ENCODE measurements at regions not wholly inside any gene's neighbourhood (a gene's known extent, or its start where the extent isn't known, plus 50 kb on each side); places are given as distances from the start of the nearest gene placed in this dataset.

GRCh38 chrX:139187738-139188137 is 342.8 kb upstream of the F9 start:
- Histone ChIP-seq H3K9me3 (ENCODE audit: control insufficient read depth, low read length) (no peaks in the 10 kb centered on the region), H3K23ac (ENCODE audit: low read length in 2 of 2) (no peak overlapping the region), H3K14ac (ENCODE audit: low read length in 2 of 2) (no peak overlapping the region), H2BK120ac (ENCODE audit: low read depth, low read length) (no peak overlapping the region), H3K4me1 (ENCODE audit: control insufficient read depth, insufficient read depth, low read depth, low read length) (no peaks in the 10 kb centered on the region), H3K9ac (ENCODE audit: low read length) (no peak overlapping the region), H2AK5ac (ENCODE audit: low read length, severe bottlenecking) (no peak overlapping the region), H3K4ac (ENCODE audit: low read depth in 1 of 2, low read length in 2 of 2) (no peak overlapping the region), H3K4me3 (ENCODE audit: insufficient read depth in 1 of 2, low read depth in 1 of 2, low read length in 2 of 2) (no peak overlapping the region), H3K4me2 (ENCODE audit: low read length, poor library complexity, severe bottlenecking) (no peak overlapping the region), H4K91ac (ENCODE audit: low read length) (no peak overlapping the region), H2AFZ (ENCODE audit: low read depth, low read length) (no peak overlapping the region), H2BK12ac (ENCODE audit: low read length in 2 of 2) (no peak overlapping the region), H2BK5ac (ENCODE audit: low read depth, low read length, poor library complexity, severe bottlenecking) (no peak overlapping the region), H3K27me3 (ENCODE audit: control insufficient read depth in 1 of 2, insufficient read depth in 1 of 2, low read length in 2 of 2) (no peaks in the 10 kb centered on the region), H3K79me1 (replicated peaks; ENCODE audit: low read length, poor library complexity, severe bottlenecking) (no peaks in the 10 kb centered on the region), H2BK15ac (ENCODE audit: low read depth, poor library complexity, severe bottlenecking) (no peak overlapping the region), H3K36me3 (ENCODE audit: control insufficient read depth in 1 of 2, insufficient read depth in 2 of 2, low read depth in 1 of 2, low read length in 2 of 2) (no peaks in the 10 kb centered on the region), H3K18ac (ENCODE audit: low read depth in 1 of 2, low read length in 2 of 2) (no peak overlapping the region), H4K8ac (ENCODE audit: low read length) (no peak overlapping the region), H3K27ac (ENCODE audit: low read length, poor library complexity, severe bottlenecking) (no peak overlapping the region)
- no peak for DNase-seq
- WGBS, result 78% methylated on average over 4 of the region's 4 CpGs

- H4K91ac ChIP-seq (ENCODE audit: low read length), result no peak overlapping the region
- no peaks in the 10 kb centered on the region for H3K36me3 ChIP-seq (ENCODE audit: control insufficient read depth in 1 of 2, insufficient read depth in 2 of 2, low read depth in 1 of 2, low read length in 2 of 2)
- no peak overlapping the region for H3K4me2 ChIP-seq (ENCODE audit: low read length, poor library complexity, severe bottlenecking)
These were observed 343.5 kb upstream of the F9 start for GRCh38 chrX:139186991-139187390.

GRCh38 chrX:139179592-139179991 is 350.9 kb upstream of the F9 start:
- H3K36me3 ChIP-seq (ENCODE audit: control insufficient read depth in 1 of 2, insufficient read depth in 2 of 2, low read depth in 1 of 2, low read length in 2 of 2), result no peaks in the 10 kb centered on the region
- H2AK5ac ChIP-seq (ENCODE audit: low read length, severe bottlenecking), result no peak overlapping the region
- no peak overlapping the region for H3K9ac ChIP-seq (ENCODE audit: low read length)
- H3K4ac ChIP-seq (ENCODE audit: low read depth in 1 of 2, low read length in 2 of 2), result no peak overlapping the region
- no peak overlapping the region for H3K18ac ChIP-seq (ENCODE audit: low read depth in 1 of 2, low read length in 2 of 2)
- H2AFZ ChIP-seq (ENCODE audit: low read depth, low read length), result no peak overlapping the region
- no peak for DNase-seq
- no peaks in the 10 kb centered on the region for H3K9me3 ChIP-seq (ENCODE audit: control insufficient read depth, low read length)
- H3K4me2 ChIP-seq (ENCODE audit: low read length, poor library complexity, severe bottlenecking), result no peak overlapping the region
- no peaks in the 10 kb centered on the region for H3K4me1 ChIP-seq (ENCODE audit: control insufficient read depth, insufficient read depth, low read depth, low read length)
- no peak overlapping the region for H2BK5ac ChIP-seq (ENCODE audit: low read depth, low read length, poor library complexity, severe bottlenecking)
- H4K8ac ChIP-seq (ENCODE audit: low read length), result no peak overlapping the region
- no peak overlapping the region for H4K91ac ChIP-seq (ENCODE audit: low read length)
- no peaks in the 10 kb centered on the region for H3K27me3 ChIP-seq (ENCODE audit: control insufficient read depth in 1 of 2, insufficient read depth in 1 of 2, low read length in 2 of 2)
- no peaks in the 10 kb centered on the region for H3K79me1 ChIP-seq (replicated peaks; ENCODE audit: low read length, poor library complexity, severe bottlenecking)
- no peak overlapping the region for H3K14ac ChIP-seq (ENCODE audit: low read length in 2 of 2)
- 67% methylated on average over 1 of the region's 1 CpG for WGBS
- H2BK120ac ChIP-seq (ENCODE audit: low read depth, low read length), result no peak overlapping the region
- no peak overlapping the region for H3K23ac ChIP-seq (ENCODE audit: low read length in 2 of 2)
- no peak overlapping the region for H2BK15ac ChIP-seq (ENCODE audit: low read depth, poor library complexity, severe bottlenecking)
- no peak overlapping the region for H2BK12ac ChIP-seq (ENCODE audit: low read length in 2 of 2)
- H3K27ac ChIP-seq (ENCODE audit: low read length, poor library complexity, severe bottlenecking), result no peak overlapping the region
- H3K4me3 ChIP-seq (ENCODE audit: insufficient read depth in 1 of 2, low read depth in 1 of 2, low read length in 2 of 2), result no peak overlapping the region

More at GRCh38 chrX:139186991-139187390, 343.5 kb upstream of the F9 start:
- 20% methylated on average over 1 of the region's 1 CpG for WGBS
- H4K8ac ChIP-seq (ENCODE audit: low read length), result no peak overlapping the region
- no peak overlapping the region for H2BK12ac ChIP-seq (ENCODE audit: low read length in 2 of 2)
- no peaks in the 10 kb centered on the region for H3K4me1 ChIP-seq (ENCODE audit: control insufficient read depth, insufficient read depth, low read depth, low read length)
- no peak overlapping the region for H3K23ac ChIP-seq (ENCODE audit: low read length in 2 of 2)
- H2AFZ ChIP-seq (ENCODE audit: low read depth, low read length), result no peak overlapping the region
- no peak for DNase-seq
- H2BK120ac ChIP-seq (ENCODE audit: low read depth, low read length), result no peak overlapping the region
- H3K14ac ChIP-seq (ENCODE audit: low read length in 2 of 2), result no peak overlapping the region
- no peak overlapping the region for H2AK5ac ChIP-seq (ENCODE audit: low read length, severe bottlenecking)
- no peak overlapping the region for H2BK15ac ChIP-seq (ENCODE audit: low read depth, poor library complexity, severe bottlenecking)
- H3K18ac ChIP-seq (ENCODE audit: low read depth in 1 of 2, low read length in 2 of 2), result no peak overlapping the region
- no peak overlapping the region for H3K4ac ChIP-seq (ENCODE audit: low read depth in 1 of 2, low read length in 2 of 2)
- H2BK5ac ChIP-seq (ENCODE audit: low read depth, low read length, poor library complexity, severe bottlenecking), result no peak overlapping the region
- no peaks in the 10 kb centered on the region for H3K9me3 ChIP-seq (ENCODE audit: control insufficient read depth, low read length)
- H3K27ac ChIP-seq (ENCODE audit: low read length, poor library complexity, severe bottlenecking), result no peak overlapping the region
- H3K79me1 ChIP-seq (replicated peaks; ENCODE audit: low read length, poor library complexity, severe bottlenecking), result no peaks in the 10 kb centered on the region
- H3K9ac ChIP-seq (ENCODE audit: low read length), result no peak overlapping the region
- no peaks in the 10 kb centered on the region for H3K27me3 ChIP-seq (ENCODE audit: control insufficient read depth in 1 of 2, insufficient read depth in 1 of 2, low read length in 2 of 2)
- no peak overlapping the region for H3K4me3 ChIP-seq (ENCODE audit: insufficient read depth in 1 of 2, low read depth in 1 of 2, low read length in 2 of 2)

- H2BK15ac ChIP-seq (ENCODE audit: low read depth, poor library complexity, severe bottlenecking), result no peak overlapping the region
- no peaks in the 10 kb centered on the region for H3K9me3 ChIP-seq (ENCODE audit: control insufficient read depth, low read length)
- H2BK5ac ChIP-seq (ENCODE audit: low read depth, low read length, poor library complexity, severe bottlenecking), result no peak overlapping the region
- H2AK5ac ChIP-seq (ENCODE audit: low read length, severe bottlenecking), result no peak overlapping the region
- H3K79me1 ChIP-seq (replicated peaks; ENCODE audit: low read length, poor library complexity, severe bottlenecking), result no peaks in the 10 kb centered on the region
- H4K8ac ChIP-seq (ENCODE audit: low read length), result no peak overlapping the region
- H3K9ac ChIP-seq (ENCODE audit: low read length), result no peak overlapping the region
- H3K4me3 ChIP-seq (ENCODE audit: insufficient read depth in 1 of 2, low read depth in 1 of 2, low read length in 2 of 2), result no peak overlapping the region
- no peak for DNase-seq
- no peaks in the 10 kb centered on the region for H3K27me3 ChIP-seq (ENCODE audit: control insufficient read depth in 1 of 2, insufficient read depth in 1 of 2, low read length in 2 of 2)
- no peak overlapping the region for H3K4me2 ChIP-seq (ENCODE audit: low read length, poor library complexity, severe bottlenecking)
- H4K91ac ChIP-seq (ENCODE audit: low read length), result no peak overlapping the region
- H3K18ac ChIP-seq (ENCODE audit: low read depth in 1 of 2, low read length in 2 of 2), result no peak overlapping the region
- H2BK12ac ChIP-seq (ENCODE audit: low read length in 2 of 2), result no peak overlapping the region
- H2AFZ ChIP-seq (ENCODE audit: low read depth, low read length), result no peak overlapping the region
- H2BK120ac ChIP-seq (ENCODE audit: low read depth, low read length), result no peak overlapping the region
- H3K14ac ChIP-seq (ENCODE audit: low read length in 2 of 2), result no peak overlapping the region
- no peak overlapping the region for H3K23ac ChIP-seq (ENCODE audit: low read length in 2 of 2)
- H3K4me1 ChIP-seq (ENCODE audit: control insufficient read depth, insufficient read depth, low read depth, low read length), result no peaks in the 10 kb centered on the region
- H3K4ac ChIP-seq (ENCODE audit: low read depth in 1 of 2, low read length in 2 of 2), result no peak overlapping the region
- no peak overlapping the region for H3K27ac ChIP-seq (ENCODE audit: low read length, poor library complexity, severe bottlenecking)
- H3K36me3 ChIP-seq (ENCODE audit: control insufficient read depth in 1 of 2, insufficient read depth in 2 of 2, low read depth in 1 of 2, low read length in 2 of 2), result no peaks in the 10 kb centered on the region
- WGBS, result 87% methylated on average over 2 of the region's 4 CpGs
These were observed 351.6 kb upstream of the F9 start for GRCh38 chrX:139178980-139179379.
